Endothelial cell of umbilical vein (primary cell): ENCODE measurements at regions not wholly inside any gene's neighbourhood (a gene's known extent, or its start where the extent isn't known, plus 50 kb on each side); places are given as distances from the start of the nearest gene placed in this dataset.

Source experiments
- BruUV-seq: library from RNA; stranded (reverse); fragments of 400-500 nt; replicated peaks from 2 replicates; lab custom pipeline; 2021; lab: Mats Ljungman, UMichigan
- CTCF ChIA-PET: fragments of 300-600, 350-600 bp; sonication (Branson Sonifier 250); formaldehyde crosslinking; loops from one replicate; lab custom pipeline; 2021; ENCODE audit warnings: antibody characterized with exemption, inconsistent platforms; lab: Charles Lee
- POLR2A ChIA-PET: fragments of 300-600, 350-600 bp; sonication (Branson Sonifier 250); formaldehyde crosslinking; loops from one replicate; lab custom pipeline; 2021; ENCODE audit warnings: antibody characterized with exemption, inconsistent platforms; lab: Charles Lee
- DNase-seq: peaks from one replicate; pipeline ENCODE4 v3.0.0-alpha.2; 2011; ENCODE audit warnings: low read depth, low spot score
- FAIRE-seq: peaks from 2 replicates; lab custom pipeline; 2011; peaks lifted over from hg19 to GRCh38; lab: Jason Lieb, UNC
- H2AFZ ChIP-seq: 2 replicates; pipeline ENCODE4 v1.6.0; 2012; ENCODE audit warnings: low read depth, low read length, control low read depth, inconsistent platforms
- H3K27ac ChIP-seq: 2 replicates; pipeline ENCODE4 v1.5.1; 2011; ENCODE audit warnings: low read depth, mild to moderate bottlenecking, control low read depth, low read length, moderate library complexity; ENCODE audit not compliant: insufficient read depth
- H3K27me3 ChIP-seq, 2 experiments: 2 replicates each; pipeline versions ENCODE4 v1.6.0 to v1.6.1; 2011; ENCODE audit warnings: low read length in 2 of 2, mixed read lengths in 1 of 2; ENCODE audit not compliant: control insufficient read depth in 2 of 2, insufficient read depth in 2 of 2
- H3K36me3 ChIP-seq, 2 experiments: 2 replicates in 1 of 2; 3 replicates in 1 of 2; pipeline ENCODE4 v1.5.1; 2011; ENCODE audit warnings: low read length in 2 of 2, mild to moderate bottlenecking in 1 of 2, moderate library complexity in 1 of 2; ENCODE audit not compliant: control insufficient read depth in 2 of 2, insufficient read depth in 2 of 2; ENCODE audit errors: extremely low read depth in 1 of 2
- H3K4me1 ChIP-seq: 3 replicates; pipeline ENCODE4 v1.5.1; 2011; ENCODE audit warnings: mild to moderate bottlenecking, low read length; ENCODE audit not compliant: control insufficient read depth, insufficient read depth; ENCODE audit errors: extremely low read depth
- H3K4me2 ChIP-seq: 2 replicates; pipeline ENCODE4 v1.6.1; 2011; ENCODE audit warnings: low read length, control low read depth, mixed read lengths; ENCODE audit not compliant: insufficient read depth
- H3K4me3 ChIP-seq, 3 experiments: fragments of 200-600 bp in 1 of 3; sonication (generic), shearing (Covaris generic) in 1 of 3; replicated peaks in 1 of 3; 2 replicates each; pipeline ENCODE4 v1.5.1; 2011 to 2016; ENCODE audit warnings: control low read depth in 3 of 3, low read length in 3 of 3, mild to moderate bottlenecking in 2 of 3, inconsistent platforms in 1 of 3, low read depth in 1 of 3, moderate library complexity in 1 of 3; ENCODE audit not compliant: insufficient read depth in 1 of 3
- H3K79me2 ChIP-seq: 2 replicates; pipeline ENCODE4 v1.6.0; 2012; ENCODE audit warnings: low read length, inconsistent platforms; ENCODE audit not compliant: control insufficient read depth, insufficient read depth
- H3K9ac ChIP-seq: replicated peaks from 2 replicates; pipeline ENCODE3; 2011; ENCODE audit warnings: low read length, control low read depth; ENCODE audit not compliant: insufficient read depth; ENCODE audit errors: extremely low read depth
- H3K9me1 ChIP-seq: replicated peaks from 3 replicates; pipeline ENCODE4 v1.6.0; 2011; ENCODE audit warnings: mild to moderate bottlenecking, low read length; ENCODE audit not compliant: control insufficient read depth, insufficient read depth; ENCODE audit errors: extremely low read depth
- H3K9me3 ChIP-seq: replicated peaks from 2 replicates; pipeline ENCODE4 v1.5.1; 2012; ENCODE audit warnings: low read length, inconsistent platforms; ENCODE audit not compliant: control insufficient read depth, insufficient read depth
- H4K20me1 ChIP-seq: replicated peaks from 2 replicates; pipeline ENCODE3; 2011; ENCODE audit warnings: mild to moderate bottlenecking, low read length; ENCODE audit not compliant: control insufficient read depth, insufficient read depth; ENCODE audit errors: extremely low read depth
- FOS ChIP-seq: IDR thresholded peaks from 2 replicates; pipeline ENCODE4 v1.6.1; 2011; ENCODE audit warnings: mild to moderate bottlenecking, low read length, moderate library complexity, borderline replicate concordance; ENCODE audit not compliant: insufficient read depth
- JUN ChIP-seq: IDR thresholded peaks from 2 replicates; pipeline ENCODE4 v1.6.1; 2011; ENCODE audit warnings: borderline replicate concordance, low read depth; ENCODE audit not compliant: insufficient read length, insufficient read depth
- POLR2A ChIP-seq: IDR thresholded peaks from 2 replicates; pipeline ENCODE4 v1.6.1; 2012; ENCODE audit warnings: low read depth, mild to moderate bottlenecking, control low read depth, low read length
- POLR2AphosphoS5 ChIP-seq: IDR thresholded peaks from 2 replicates; pipeline ENCODE4 v1.6.1; 2012; ENCODE audit warnings: low read depth, mild to moderate bottlenecking, control low read depth, low read length, moderate library complexity; ENCODE audit not compliant: insufficient read depth
- dilution Hi-C: fragments of 300-500 bp; cut with MboI; formaldehyde crosslinking; loops from one replicate; pipeline ENCODE4 v1.15.0; 2019; ENCODE audit warnings: low sequenced_read_pairs; ENCODE audit not compliant: extremely low pct_ligation_motif_present
- intact Hi-C: fragments of 100-400 bp; cut with micrococcal nuclease; formaldehyde crosslinking; loops from one replicate; pipeline ENCODE4 v1.10.0; 2022

DNA sequence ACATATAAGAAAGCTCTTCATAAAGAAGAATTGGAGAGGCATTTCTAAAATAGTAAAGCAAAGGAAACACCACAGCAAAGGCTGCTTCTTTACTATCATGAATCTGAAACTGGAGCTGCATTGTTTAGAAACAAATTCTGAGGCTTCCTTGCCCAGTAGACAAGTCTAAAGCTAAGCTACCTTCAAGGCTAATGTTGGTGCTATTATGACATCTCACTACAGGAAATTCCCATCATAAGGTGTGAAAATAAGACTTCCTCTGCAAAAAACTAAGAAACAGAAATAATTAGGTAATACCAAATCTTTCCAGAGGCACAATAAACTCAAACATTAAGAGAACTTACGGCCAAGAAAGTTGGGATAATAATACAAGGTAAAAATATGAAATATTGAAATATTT lies 89.9 kb upstream of the P3H2 start:
- H3K36me3 ChIP-seq, result no peaks in the 10 kb centered on the region
- TF ChIP-seq FOS (no peak), POLR2A (no peak), JUN (no peak), POLR2AphosphoS5 (no peak)
- dilution Hi-C loops, result loop anchor here (25.0 kb wide), 1 partner anchor 248 kb away; no protein-coding TSS in a partner anchor
- no peaks in the 10 kb centered on the region for H3K4me1 ChIP-seq
- POLR2A ChIA-PET, result no interaction called here
- no peak overlapping the region for H3K9ac ChIP-seq
- H3K9me3 ChIP-seq, result no peaks in the 10 kb centered on the region
- no peak for DNase-seq
- no peak overlapping the region for H3K4me2 ChIP-seq
- no peak overlapping the region for H3K27ac ChIP-seq
- FAIRE-seq, result no peak
- CTCF ChIA-PET, result interaction anchor here (1.0 to 2.5 kb wide), 8 partner anchors 8 to 249 kb away, joined by 3 to 14 read pairs (median 6); partner anchors contain the start of gene CLDN1
- no peaks in the 10 kb centered on the region for H3K9me1 ChIP-seq
- H4K20me1 ChIP-seq, result no peaks in the 10 kb centered on the region
- H2AFZ ChIP-seq, result no peak overlapping the region
- intact Hi-C loops, result no loop called here
- no peaks in the 10 kb centered on the region for H3K79me2 ChIP-seq
- H3K4me3 ChIP-seq, result no peak overlapping the region
- peaks cover 0 to 2% of the 10 kb centered on the region in 2 experiments for H3K27me3 ChIP-seq
- BruUV-seq, result no TSS peak

DNA sequence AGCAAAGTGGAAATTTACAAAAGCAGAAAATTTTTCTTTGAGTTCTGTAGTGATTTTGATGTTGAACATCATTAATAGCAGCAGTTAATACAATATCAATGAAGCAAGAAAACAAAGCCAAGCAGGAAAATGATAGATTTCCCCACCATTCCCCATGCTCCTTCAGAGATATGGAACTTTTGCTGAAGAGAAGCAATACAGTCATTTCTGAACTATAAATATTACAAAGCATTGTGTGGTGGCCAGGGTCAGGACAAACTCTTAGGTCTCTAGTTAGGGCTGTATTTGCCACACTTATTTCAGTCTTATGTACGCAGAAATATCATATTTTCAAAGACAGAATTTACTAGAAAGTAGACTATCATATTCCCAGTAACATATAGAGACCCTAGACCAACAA lies 88.8 kb upstream of the P3H2 start:
- DNase-seq (no peak), FAIRE-seq (no peak)
- intact Hi-C loops, result no loop called here
- no peaks in the 10 kb centered on the region for H3K9me1 ChIP-seq
- BruUV-seq, result no TSS peak
- ChIA-PET POLR2A (no interaction called here), CTCF (interaction anchor here (0.8 to 2.5 kb wide), 5 partner anchors 14 to 248 kb away, joined by 3 to 14 read pairs (median 7); no protein-coding TSS in a partner anchor)
- H3K79me2 ChIP-seq, result no peaks in the 10 kb centered on the region
- H3K4me3 ChIP-seq, result no peak overlapping the region
- H3K4me1 ChIP-seq, result no peaks in the 10 kb centered on the region
- dilution Hi-C loops, result loop anchor here (25.0 kb wide), 1 partner anchor 247 kb away; no protein-coding TSS in a partner anchor
- no peak overlapping the region for H3K27ac ChIP-seq
- H3K9me3 ChIP-seq, result no peaks in the 10 kb centered on the region
- peaks cover 0 to 2% of the 10 kb centered on the region in 2 experiments for H3K27me3 ChIP-seq
- no peak overlapping the region for H2AFZ ChIP-seq
- H3K36me3 ChIP-seq, result no peaks in the 10 kb centered on the region
- H3K9ac ChIP-seq, result no peak overlapping the region
- no peaks in the 10 kb centered on the region for H4K20me1 ChIP-seq
- no peak for TF ChIP-seq JUN
- no peak overlapping the region for H3K4me2 ChIP-seq
